ENCODE measurements at regions not wholly inside any gene's neighbourhood (a gene's known extent, or its start where the extent isn't known, plus 50 kb on each side); places are given as distances from the start of the nearest gene placed in this dataset.

DNA sequence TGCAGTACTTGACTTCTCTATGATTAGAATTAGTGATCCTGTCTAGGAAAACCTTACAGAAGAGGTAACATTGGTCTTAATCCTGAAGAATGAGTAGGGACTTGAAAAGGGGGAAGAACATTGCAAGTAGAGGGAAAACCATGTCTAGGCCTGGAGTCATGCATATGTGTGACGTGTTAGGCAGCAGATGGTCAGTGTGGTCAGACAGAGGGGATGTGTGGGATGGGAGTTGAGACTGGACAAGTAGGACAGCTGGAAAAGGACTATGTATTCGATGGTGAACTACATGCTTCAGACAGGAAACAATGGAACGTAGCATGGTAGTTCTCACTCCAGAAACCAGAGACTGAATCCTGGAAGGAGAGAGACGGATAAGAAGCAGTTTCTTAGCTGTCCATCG lies 235.6 kb upstream of the LRTM1 start:
- no peak for DNase-seq (ENCODE audit: low spot score)
- TF ChIP-seq, protein P1, sequence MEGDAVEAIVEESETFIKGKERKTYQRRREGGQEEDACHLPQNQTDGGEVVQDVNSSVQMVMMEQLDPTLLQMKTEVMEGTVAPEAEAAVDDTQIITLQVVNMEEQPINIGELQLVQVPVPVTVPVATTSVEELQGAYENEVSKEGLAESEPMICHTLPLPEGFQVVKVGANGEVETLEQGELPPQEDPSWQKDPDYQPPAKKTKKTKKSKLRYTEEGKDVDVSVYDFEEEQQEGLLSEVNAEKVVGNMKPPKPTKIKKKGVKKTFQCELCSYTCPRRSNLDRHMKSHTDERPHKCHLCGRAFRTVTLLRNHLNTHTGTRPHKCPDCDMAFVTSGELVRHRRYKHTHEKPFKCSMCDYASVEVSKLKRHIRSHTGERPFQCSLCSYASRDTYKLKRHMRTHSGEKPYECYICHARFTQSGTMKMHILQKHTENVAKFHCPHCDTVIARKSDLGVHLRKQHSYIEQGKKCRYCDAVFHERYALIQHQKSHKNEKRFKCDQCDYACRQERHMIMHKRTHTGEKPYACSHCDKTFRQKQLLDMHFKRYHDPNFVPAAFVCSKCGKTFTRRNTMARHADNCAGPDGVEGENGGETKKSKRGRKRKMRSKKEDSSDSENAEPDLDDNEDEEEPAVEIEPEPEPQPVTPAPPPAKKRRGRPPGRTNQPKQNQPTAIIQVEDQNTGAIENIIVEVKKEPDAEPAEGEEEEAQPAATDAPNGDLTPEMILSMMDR (IDR thresholded peaks at IDR 0.05; ENCODE audit: extremely low read depth, missing control alignments) = no peak

DNA sequence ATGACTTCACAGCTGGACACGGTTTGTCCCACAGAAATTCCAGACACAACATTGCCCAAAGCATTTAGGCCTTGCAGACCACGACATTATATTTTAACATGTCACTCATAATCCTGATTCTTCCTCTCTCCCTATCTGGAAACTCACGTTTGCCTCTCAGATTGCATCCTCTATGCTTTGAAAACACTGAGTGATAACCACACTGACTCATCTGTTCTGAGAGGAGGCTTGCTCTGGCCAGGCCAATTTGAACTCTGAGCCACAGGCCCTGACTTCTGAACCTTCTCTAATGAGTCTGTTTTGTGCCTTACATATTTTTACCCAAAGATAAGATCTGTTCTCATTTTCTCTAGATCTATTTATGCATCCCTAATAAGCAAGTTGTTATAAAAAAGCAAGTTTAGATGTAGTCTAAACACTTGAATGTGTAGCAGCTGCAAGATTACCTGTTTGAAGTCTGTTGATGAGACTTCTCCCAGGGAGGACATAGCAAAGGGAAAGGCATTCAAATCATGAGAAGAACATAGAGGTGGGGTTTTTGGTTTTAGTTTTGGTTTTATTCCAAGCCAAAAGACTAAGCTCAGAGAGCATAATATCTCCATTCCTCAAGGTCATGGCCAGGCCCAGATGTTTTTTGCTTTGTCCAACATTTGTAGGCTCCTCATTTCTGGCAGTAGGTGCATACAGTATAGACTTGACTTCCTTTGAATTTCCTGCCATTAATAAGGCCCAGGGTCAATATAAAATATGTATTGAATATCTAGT lies 234.4 kb upstream of the LRTM1 start:
- no peak for DNase-seq (ENCODE audit: low spot score)
- TF ChIP-seq, protein P1 (IDR thresholded peaks at IDR 0.05; ENCODE audit: extremely low read depth, missing control alignments) = no peak

DNA sequence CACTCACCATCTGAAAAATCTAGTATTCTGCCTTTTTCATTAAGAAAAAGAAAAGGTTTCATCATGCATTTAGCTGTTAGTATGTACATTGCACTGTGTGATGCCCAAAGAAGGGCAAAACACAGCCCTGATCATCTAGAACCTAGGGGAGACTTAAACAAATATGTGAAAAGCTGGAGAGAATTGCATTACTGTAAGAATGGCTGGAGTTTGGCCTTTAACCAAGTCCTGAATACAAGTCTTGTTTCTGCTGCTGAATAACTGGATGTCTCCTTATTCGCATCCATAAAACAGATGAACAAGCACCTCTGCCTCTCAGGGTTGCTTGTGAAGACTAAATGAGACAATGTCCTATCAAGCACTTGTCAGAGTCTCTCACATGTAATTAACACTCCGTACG lies 233.4 kb upstream of the LRTM1 start:
- TF ChIP-seq, protein P1 (IDR thresholded peaks at IDR 0.05; ENCODE audit: extremely low read depth, missing control alignments) = no peak
- no peak for DNase-seq (ENCODE audit: low spot score)

DNA sequence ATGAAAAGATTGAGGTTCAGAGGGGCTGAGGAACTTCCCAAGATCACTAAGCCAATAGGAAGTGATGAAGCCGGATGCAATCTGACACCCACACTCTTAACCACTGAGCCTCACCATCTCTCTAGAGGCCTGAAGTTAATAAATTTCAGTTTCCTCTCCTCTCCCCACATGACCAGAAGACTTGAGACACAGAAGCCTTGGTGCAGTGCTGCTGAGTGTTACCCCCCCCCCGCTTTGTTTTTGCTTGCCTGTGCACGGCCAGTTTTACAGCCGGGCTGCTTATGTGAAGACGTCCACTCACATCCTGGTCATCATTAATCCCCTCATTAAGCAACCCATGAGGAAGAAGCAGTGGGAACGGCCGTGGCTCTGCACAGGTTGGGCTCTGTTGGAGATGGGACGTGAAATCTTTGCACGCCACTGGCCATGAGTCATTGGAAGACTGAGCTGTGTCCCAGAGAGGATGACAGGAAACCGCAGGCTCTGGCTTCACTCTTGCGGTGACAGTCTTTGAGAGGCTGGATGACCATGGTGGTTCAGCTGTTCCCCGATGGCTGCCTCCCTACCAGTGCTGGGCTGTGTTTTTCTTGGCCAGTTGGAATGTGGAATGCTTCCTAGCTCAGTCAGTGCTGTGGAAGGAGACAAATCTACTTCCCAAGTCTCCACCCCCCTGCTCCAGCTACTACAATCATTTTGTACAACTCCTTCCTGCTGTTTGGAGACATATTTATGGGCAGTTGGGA lies 232.6 kb upstream of the LRTM1 start:
- TF ChIP-seq, protein P1 (IDR thresholded peaks at IDR 0.05; ENCODE audit: extremely low read depth, missing control alignments) = no peak
- DNase-seq (ENCODE audit: low spot score) = no peak

DNA sequence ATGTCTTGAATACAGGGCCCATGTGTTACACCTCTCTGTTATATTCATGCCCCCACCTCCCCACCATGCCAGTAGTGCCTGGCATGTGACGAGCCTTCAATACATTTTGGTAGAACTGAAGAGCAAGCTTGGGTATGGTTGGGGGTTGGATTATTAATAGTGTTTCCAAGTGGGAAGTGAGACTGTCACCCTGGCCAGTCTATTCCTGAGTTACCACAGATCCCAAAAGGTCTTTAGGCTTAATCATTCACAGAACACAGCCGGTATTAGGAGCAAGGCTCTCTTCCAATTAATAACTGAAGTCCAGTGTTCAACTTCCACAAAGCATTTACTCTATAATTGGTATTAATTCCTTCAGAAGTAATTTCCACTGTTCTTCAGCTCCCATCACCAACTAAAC lies 231.9 kb upstream of the LRTM1 start:
- TF ChIP-seq, protein P1 (IDR thresholded peaks at IDR 0.05; ENCODE audit: extremely low read depth, missing control alignments) = no peak
- no peak for DNase-seq (ENCODE audit: low spot score)

DNA sequence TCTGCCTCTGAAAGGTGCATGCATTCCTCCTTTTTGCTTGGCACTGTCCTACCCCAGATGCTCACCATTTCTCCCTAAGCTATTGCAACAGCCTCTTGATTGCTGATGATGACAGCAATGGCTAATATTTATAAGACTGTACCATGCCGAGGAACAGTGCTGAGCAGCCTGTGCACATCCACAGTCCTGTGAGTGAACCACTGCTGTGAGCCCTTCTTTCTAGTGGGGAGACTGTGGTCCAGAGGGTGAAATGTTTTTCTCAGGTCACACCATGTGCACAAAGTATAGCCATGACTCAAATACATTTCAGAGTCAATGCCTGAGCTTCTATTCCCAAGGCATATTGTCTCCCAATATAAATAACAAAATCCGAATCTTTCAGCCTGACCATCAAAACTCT lies 231.2 kb upstream of the LRTM1 start:
- no peak for DNase-seq (ENCODE audit: low spot score)
- TF ChIP-seq, protein P1 (IDR thresholded peaks at IDR 0.05; ENCODE audit: extremely low read depth, missing control alignments) = no peak

DNA sequence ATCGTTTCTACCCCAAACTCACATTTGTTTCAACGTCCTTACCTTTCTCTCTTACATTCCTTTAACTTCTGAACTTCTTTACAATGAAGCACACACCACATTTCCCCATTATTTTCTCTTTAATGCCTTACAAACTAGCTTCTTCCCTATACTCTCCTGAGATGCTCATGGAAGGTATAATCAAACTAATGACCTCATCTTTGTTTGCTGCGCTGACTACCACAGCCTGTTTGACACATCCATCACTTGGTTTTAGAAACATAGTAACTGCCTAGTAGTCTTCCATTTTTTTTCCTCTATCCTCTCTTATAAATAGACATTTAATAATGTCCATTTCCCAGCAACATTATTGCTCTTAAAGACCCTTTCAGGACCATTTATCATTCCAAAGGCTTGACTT lies 230.5 kb upstream of the LRTM1 start:
- TF ChIP-seq, protein P1 (IDR thresholded peaks at IDR 0.05; ENCODE audit: extremely low read depth, missing control alignments) = no peak

More for the DNA sequence above, 230.5 kb upstream of the LRTM1 start:
- DNase-seq (ENCODE audit: low spot score) = no peak

Measured in GM20000 (cell line).